ENCODE measurements at regions not wholly inside any gene's neighbourhood (a gene's known extent, or its start where the extent isn't known, plus 50 kb on each side); places are given as distances from the start of the nearest gene placed in this dataset.

DNA sequence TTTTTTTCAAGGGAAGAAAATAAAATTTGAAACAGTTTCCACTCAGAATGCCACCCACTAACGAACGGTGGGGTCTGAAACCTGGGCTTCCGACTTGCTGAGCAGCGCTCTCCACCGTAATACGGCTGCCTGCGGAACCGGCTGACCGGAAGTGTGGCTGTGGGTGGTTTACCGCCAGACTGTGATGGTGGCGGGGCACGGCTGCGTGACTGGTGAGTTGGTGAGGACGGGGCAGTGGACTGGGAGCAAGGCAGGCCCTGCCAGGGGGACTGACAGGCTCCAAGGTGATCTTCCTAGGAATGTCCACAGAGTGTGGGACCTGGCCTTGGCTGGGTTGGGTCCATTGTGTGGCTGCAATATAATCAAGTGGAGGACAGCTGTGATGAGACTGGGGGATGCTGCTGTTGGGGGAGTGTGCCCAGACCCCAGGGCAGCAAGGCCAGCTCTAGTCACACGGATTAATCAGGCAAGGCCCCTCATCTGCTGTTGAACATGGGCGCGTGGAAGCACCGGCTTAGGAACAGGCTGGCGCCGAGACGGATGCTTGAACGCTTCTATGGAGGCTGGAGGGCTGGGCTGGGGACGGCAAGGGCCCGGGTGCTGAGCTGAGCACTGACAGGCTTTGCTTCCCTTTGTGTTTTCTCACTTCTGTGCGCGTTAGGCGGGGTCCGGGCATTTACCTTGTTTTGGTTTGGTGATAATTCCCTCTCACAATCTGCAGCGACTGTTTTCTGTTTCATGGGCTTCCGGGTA is 357.7 kb upstream of the SPRED2 start:
- no peak overlapping the region for H2BK15ac ChIP-seq (ENCODE audit: low read depth, low read length)
- TF ChIP-seq RFX5 (IDR thresholded peaks at IDR 0.05; ENCODE audit: low read depth, low read length) (no peak), BHLHE40 (IDR thresholded peaks at IDR 0.05; ENCODE audit: low read depth, low read length) (no peak), MAFK (IDR thresholded peaks at IDR 0.05; ENCODE audit: low read depth, low read length) (no peak), CHD1 (IDR thresholded peaks at IDR 0.05; ENCODE audit: low read depth, low read length) (no peak), POLR2A (IDR thresholded peaks at IDR 0.05; ENCODE audit: low read depth, low read length) (no peak), MAZ (IDR thresholded peaks at IDR 0.05; ENCODE audit: borderline replicate concordance, low read depth, low read length) (no peak), CTCF (conservative IDR thresholded peaks at IDR 0.05; ENCODE audit: low read depth, low read length) (no peak), RAD21 (IDR thresholded peaks at IDR 0.05; ENCODE audit: low read length) (no peak), FOS (IDR thresholded peaks at IDR 0.05; ENCODE audit: low read depth, low read length) (no peak), CEBPB (IDR thresholded peaks at IDR 0.05; ENCODE audit: low read depth, low read length) (no peak), MXI1 (IDR thresholded peaks at IDR 0.05; ENCODE audit: borderline replicate concordance, low read depth, low read length) (no peak), RCOR1 (IDR thresholded peaks at IDR 0.05; ENCODE audit: insufficient replicate concordance, low read length) (no peak), SMC3 (IDR thresholded peaks at IDR 0.05; ENCODE audit: low read depth, low read length) (no peak), NFE2L2 (IDR thresholded peaks at IDR 0.05; ENCODE audit: low read depth, low read length) (no peak)
- TF ChIP-seq, protein P1, sequence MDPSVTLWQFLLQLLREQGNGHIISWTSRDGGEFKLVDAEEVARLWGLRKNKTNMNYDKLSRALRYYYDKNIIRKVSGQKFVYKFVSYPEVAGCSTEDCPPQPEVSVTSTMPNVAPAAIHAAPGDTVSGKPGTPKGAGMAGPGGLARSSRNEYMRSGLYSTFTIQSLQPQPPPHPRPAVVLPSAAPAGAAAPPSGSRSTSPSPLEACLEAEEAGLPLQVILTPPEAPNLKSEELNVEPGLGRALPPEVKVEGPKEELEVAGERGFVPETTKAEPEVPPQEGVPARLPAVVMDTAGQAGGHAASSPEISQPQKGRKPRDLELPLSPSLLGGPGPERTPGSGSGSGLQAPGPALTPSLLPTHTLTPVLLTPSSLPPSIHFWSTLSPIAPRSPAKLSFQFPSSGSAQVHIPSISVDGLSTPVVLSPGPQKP (IDR thresholded peaks at IDR 0.05; ENCODE audit: borderline replicate concordance, low read depth, low read length) = no peak
- TF ChIP-seq, protein P2, sequence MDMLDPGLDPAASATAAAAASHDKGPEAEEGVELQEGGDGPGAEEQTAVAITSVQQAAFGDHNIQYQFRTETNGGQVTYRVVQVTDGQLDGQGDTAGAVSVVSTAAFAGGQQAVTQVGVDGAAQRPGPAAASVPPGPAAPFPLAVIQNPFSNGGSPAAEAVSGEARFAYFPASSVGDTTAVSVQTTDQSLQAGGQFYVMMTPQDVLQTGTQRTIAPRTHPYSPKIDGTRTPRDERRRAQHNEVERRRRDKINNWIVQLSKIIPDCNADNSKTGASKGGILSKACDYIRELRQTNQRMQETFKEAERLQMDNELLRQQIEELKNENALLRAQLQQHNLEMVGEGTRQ (IDR thresholded peaks at IDR 0.05; ENCODE audit: low read depth, low read length) = no peak
- dilution Hi-C loops (cut with HindIII; ENCODE audit: low sequenced_read_pairs, unreplicated experiment) (no loop called here), in situ Hi-C loops (cut with MboI; ENCODE audit: low sequenced_read_pairs) (no loop called here), intact Hi-C loops (cut with micrococcal nuclease) (no loop called here)
- no peak overlapping the region for H3K56ac ChIP-seq (ENCODE audit: extremely low read depth, insufficient read depth, low read length)
- DNase-seq = no peak
- H2BK5ac ChIP-seq (ENCODE audit: low read depth, low read length, poor library complexity, severe bottlenecking) = no peak overlapping the region
- H3K9ac ChIP-seq (ENCODE audit: low read depth, low read length) = no peak overlapping the region
- no peak overlapping the region for H2AFZ ChIP-seq (replicated peaks; ENCODE audit: low read length, poor library complexity)
- H2BK120ac ChIP-seq (ENCODE audit: low read depth, low read length) = no peak overlapping the region
- H4K5ac ChIP-seq (ENCODE audit: low read depth, low read length) = no peak overlapping the region
- H2AK5ac ChIP-seq (ENCODE audit: low read depth, low read length) = no peak overlapping the region
- H3K27me3 ChIP-seq (ENCODE audit: control insufficient read depth, insufficient read depth, low read length) = peaks cover 2% of the 10 kb centered on the region
- no peak overlapping the region for H2BK20ac ChIP-seq (ENCODE audit: low read depth, low read length)
- H4K91ac ChIP-seq (ENCODE audit: insufficient read depth, low read depth, low read length) = no peak overlapping the region
- H3K4ac ChIP-seq (ENCODE audit: low read depth, low read length) = no peak overlapping the region
- BruUV-seq (replicated peaks) = no TSS peak
- ChIA-PET CTCF (no interaction called here), POLR2A (ENCODE audit: unreplicated experiment) (no interaction called here)
- no peak overlapping the region for H3K27ac ChIP-seq (ENCODE audit: insufficient read depth, low read length)
- H3K9me1 ChIP-seq (ENCODE audit: insufficient read depth, low read length) = no peaks in the 10 kb centered on the region
- no peak overlapping the region for H3K14ac ChIP-seq (replicated peaks; ENCODE audit: low read depth, low read length)
- no peak for ATAC-seq (ENCODE audit: low read depth)
- H3K4me2 ChIP-seq (ENCODE audit: low read depth, low read length) = no peak overlapping the region
- H3K23ac ChIP-seq (ENCODE audit: low read depth, low read length) = no peak overlapping the region
- H3K9me3 ChIP-seq (ENCODE audit: control insufficient read depth, insufficient read depth, low read length) = no peaks in the 10 kb centered on the region
- no peak overlapping the region for H2AK9ac ChIP-seq (replicated peaks; ENCODE audit: low read depth, low read length, poor library complexity)
- no peaks in the 10 kb centered on the region for H3K4me1 ChIP-seq (ENCODE audit: control insufficient read depth, insufficient read depth, low read length)
- no peaks in the 10 kb centered on the region for H4K20me1 ChIP-seq (ENCODE audit: insufficient read depth, low read length)
- no peaks in the 10 kb centered on the region for H3K79me1 ChIP-seq (ENCODE audit: low read depth in 1 of 2, low read length in 2 of 2)
- no peaks in the 10 kb centered on the region for H3K36me3 ChIP-seq (ENCODE audit: control insufficient read depth, insufficient read depth, low read length)
- H3K4me3 ChIP-seq (ENCODE audit: insufficient read depth, low read depth, low read length) = no peak overlapping the region
- H4K8ac ChIP-seq (ENCODE audit: low read depth in 2 of 2, low read length in 2 of 2) = no peak overlapping the region
- WGBS, 2 experiments (ENCODE audit: extremely low coverage in 2 of 2, insufficient read length in 1 of 2) = 87% methylated on average over 11 of the region's 30 CpGs; no CpG with 5 or more reads in 1 of the 2 experiments
- no peak overlapping the region for H3K18ac ChIP-seq (ENCODE audit: low read depth, low read length)

Data from IMR-90 (cell line).